ENCODE measurements at regions not wholly inside any gene's neighbourhood (a gene's known extent, or its start where the extent isn't known, plus 50 kb on each side); places are given as distances from the start of the nearest gene placed in this dataset.
"Not testable (repeated sequence)": the region's sequence is repeated elsewhere in the genome, so short reads cannot be mapped to it uniquely, and the experiment has no call there.

DNA sequence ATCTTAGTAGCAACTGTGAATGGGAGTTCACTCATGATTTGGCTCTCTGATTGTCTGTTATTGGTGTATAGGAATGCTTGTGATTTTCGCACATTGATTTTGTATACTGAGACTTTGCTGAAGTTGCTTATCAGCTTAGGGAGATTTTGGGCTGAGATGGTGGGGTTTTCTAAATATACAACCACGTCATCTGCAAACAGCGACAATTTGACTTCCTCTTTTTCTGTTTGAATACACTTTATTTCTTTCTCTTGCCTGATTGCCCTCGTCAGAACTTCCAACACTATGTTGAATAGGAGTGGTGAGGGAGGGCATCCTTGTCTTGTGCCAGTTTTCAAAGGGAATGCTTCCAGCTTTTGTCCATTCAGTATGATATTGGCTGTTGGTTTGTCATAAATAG lies 1883.1 kb upstream of the TENM3 start:
- not testable (repeated sequence) for DNase-seq; H3K4me1 ChIP-seq (ENCODE audit: control insufficient read depth, insufficient read depth, low read length); H3K27ac ChIP-seq (ENCODE audit: low read length); H3K4me3 ChIP-seq (ENCODE audit: low read length); H3K9me3 ChIP-seq (replicated peaks; ENCODE audit: control insufficient read depth, low read depth, low read length); H3K27me3 ChIP-seq (ENCODE audit: control insufficient read depth, insufficient read depth, low read length); H3K36me3 ChIP-seq (ENCODE audit: control insufficient read depth, insufficient read depth, low read length)
- WGBS (ENCODE audit: insufficient coverage): no CpG with 5 or more reads among the region's 4 CpGs

DNA sequence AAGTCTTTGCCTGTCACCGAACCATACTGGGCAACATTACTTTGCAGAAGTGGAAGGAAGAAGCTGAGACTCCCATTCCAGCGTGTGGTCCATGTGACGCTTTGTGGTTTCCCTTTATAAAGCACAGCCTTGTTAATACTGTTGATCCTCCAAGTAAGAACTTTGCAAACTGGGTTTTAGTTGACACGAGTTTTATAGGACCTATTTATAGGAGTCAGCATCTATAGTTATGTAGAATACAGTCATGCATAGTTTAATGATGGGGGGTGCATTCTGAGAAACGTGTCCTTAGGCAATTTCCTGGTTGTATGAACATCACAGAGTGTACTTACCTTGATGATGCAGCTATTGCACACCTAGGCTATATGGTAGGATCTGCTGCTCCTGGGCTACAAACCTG lies 1879.4 kb upstream of the TENM3 start:
- no peak overlapping the region for H3K27ac ChIP-seq (ENCODE audit: low read length)
- H3K27me3 ChIP-seq (ENCODE audit: control insufficient read depth, insufficient read depth, low read length): no peaks in the 10 kb centered on the region
- WGBS (ENCODE audit: insufficient coverage): 17% methylated on average over 1 of the region's 5 CpGs
- H3K4me3 ChIP-seq (ENCODE audit: low read length): no peak overlapping the region
- no peaks in the 10 kb centered on the region for H3K4me1 ChIP-seq (ENCODE audit: control insufficient read depth, insufficient read depth, low read length)
- DNase-seq: no peak
- H3K36me3 ChIP-seq (ENCODE audit: control insufficient read depth, insufficient read depth, low read length): no peaks in the 10 kb centered on the region
- H3K9me3 ChIP-seq (replicated peaks; ENCODE audit: control insufficient read depth, low read depth, low read length): no peaks in the 10 kb centered on the region

DNA sequence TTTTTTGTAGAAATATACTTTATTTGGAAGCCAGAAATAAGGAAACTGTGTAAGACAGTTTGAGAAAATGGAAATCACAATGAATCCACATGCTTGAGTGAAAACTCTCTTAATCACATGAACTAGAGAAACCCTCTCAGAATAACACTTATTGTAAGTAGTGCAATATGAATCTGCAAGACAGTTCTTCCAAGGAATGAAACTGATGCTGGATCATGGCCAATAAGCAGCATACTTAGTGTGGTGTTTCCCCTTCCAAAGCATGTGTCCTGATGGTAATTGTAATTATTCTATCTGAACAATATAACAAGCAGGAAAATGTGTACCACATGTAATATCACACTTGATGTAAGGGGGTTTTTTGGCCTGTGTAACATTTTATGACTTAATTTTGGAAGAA lies 1870.5 kb upstream of the TENM3 start:
- Histone ChIP-seq H3K9me3 (replicated peaks; ENCODE audit: control insufficient read depth, low read depth, low read length) (no peaks in the 10 kb centered on the region), H3K4me1 (ENCODE audit: control insufficient read depth, insufficient read depth, low read length) (no peaks in the 10 kb centered on the region), H3K27ac (ENCODE audit: low read length) (no peak overlapping the region), H3K36me3 (ENCODE audit: control insufficient read depth, insufficient read depth, low read length) (no peaks in the 10 kb centered on the region), H3K27me3 (ENCODE audit: control insufficient read depth, insufficient read depth, low read length) (no peaks in the 10 kb centered on the region), H3K4me3 (ENCODE audit: low read length) (no peak overlapping the region)
- DNase-seq: peak; percentile 44

DNA sequence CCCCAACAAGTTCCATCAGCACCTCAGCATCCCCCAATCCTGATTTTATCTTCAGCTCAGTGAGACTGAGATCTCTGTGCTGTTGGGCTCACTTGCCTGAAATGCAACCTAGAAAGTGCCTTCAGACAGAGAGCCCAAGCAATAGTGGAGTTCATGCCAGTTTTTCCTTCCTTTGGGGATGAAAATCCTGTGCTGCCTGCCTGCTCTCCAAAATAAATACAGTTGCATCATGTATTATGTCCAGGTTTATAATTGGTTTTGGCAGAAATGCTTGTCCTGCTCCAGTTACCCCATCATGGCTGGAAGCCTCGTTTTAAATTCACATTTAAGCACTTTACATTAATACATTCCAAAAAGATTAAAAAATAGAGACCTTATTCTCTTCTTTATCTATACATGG lies 1865.5 kb upstream of the TENM3 start:
- peak; percentile 9 for DNase-seq
- H3K27me3 ChIP-seq (ENCODE audit: control insufficient read depth, insufficient read depth, low read length): no peaks in the 10 kb centered on the region
- H3K4me3 ChIP-seq (ENCODE audit: low read length): no peak overlapping the region
- no peaks in the 10 kb centered on the region for H3K36me3 ChIP-seq (ENCODE audit: control insufficient read depth, insufficient read depth, low read length)
- no CpG with 5 or more reads among the region's 1 CpG for WGBS (ENCODE audit: insufficient coverage)
- H3K27ac ChIP-seq (ENCODE audit: low read length): no peak overlapping the region
- no peaks in the 10 kb centered on the region for H3K4me1 ChIP-seq (ENCODE audit: control insufficient read depth, insufficient read depth, low read length)
- no peaks in the 10 kb centered on the region for H3K9me3 ChIP-seq (replicated peaks; ENCODE audit: control insufficient read depth, low read depth, low read length)

DNA sequence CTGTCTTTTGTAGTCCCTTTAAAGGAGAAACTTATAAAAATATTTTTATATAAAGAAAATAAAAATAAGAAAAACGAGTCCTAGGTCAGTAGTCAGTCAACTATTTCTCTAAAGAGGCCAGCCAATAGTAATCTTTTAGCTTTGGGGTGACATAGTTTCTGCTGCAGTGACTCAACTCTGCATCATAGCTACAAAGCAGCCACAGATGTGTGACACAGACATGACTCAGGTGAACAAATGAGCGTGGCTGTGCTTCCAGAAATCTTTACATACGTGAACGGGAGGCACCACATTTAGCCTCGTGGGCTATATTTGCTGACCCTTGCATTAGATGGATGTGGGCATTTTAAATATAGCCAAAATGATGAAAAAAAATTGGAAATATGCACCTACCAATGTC lies 1862.5 kb upstream of the TENM3 start:
- Histone ChIP-seq H3K9me3 (replicated peaks; ENCODE audit: control insufficient read depth, low read depth, low read length) (no peaks in the 10 kb centered on the region), H3K4me1 (ENCODE audit: control insufficient read depth, insufficient read depth, low read length) (no peaks in the 10 kb centered on the region), H3K27ac (ENCODE audit: low read length) (no peak overlapping the region), H3K4me3 (ENCODE audit: low read length) (no peak overlapping the region), H3K27me3 (ENCODE audit: control insufficient read depth, insufficient read depth, low read length) (no peaks in the 10 kb centered on the region), H3K36me3 (ENCODE audit: control insufficient read depth, insufficient read depth, low read length) (no peaks in the 10 kb centered on the region)
- WGBS (ENCODE audit: insufficient coverage): 68% methylated on average over 2 of the region's 5 CpGs
- no peak for DNase-seq

DNA sequence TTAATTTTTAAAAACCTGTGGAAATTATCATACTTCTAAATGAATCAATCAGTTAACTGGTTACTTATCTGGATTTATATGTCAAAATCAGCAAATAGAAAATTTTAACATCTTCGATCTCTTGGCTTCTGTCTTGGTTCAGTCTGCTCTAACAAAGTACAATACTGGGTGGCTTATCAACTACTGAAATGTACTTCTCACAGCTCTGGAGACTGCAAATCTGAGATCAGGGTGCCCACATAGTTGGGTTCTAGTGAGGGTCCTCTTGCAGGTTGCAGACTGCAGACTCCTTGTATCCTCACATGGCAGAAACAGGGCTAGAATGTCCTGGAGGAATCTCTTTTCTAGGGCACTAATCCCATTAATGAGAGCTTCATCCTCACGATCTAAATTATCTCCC lies 1851.6 kb upstream of the TENM3 start:
- DNase-seq: no peak
- Histone ChIP-seq H3K27me3 (ENCODE audit: control insufficient read depth, insufficient read depth, low read length) (no peaks in the 10 kb centered on the region), H3K9me3 (replicated peaks; ENCODE audit: control insufficient read depth, low read depth, low read length) (no peaks in the 10 kb centered on the region), H3K36me3 (ENCODE audit: control insufficient read depth, insufficient read depth, low read length) (no peaks in the 10 kb centered on the region), H3K27ac (ENCODE audit: low read length) (no peak overlapping the region), H3K4me3 (ENCODE audit: low read length) (no peak overlapping the region), H3K4me1 (ENCODE audit: control insufficient read depth, insufficient read depth, low read length) (no peaks in the 10 kb centered on the region)
- no CpG with 5 or more reads among the region's 2 CpGs for WGBS (ENCODE audit: insufficient coverage)

DNA sequence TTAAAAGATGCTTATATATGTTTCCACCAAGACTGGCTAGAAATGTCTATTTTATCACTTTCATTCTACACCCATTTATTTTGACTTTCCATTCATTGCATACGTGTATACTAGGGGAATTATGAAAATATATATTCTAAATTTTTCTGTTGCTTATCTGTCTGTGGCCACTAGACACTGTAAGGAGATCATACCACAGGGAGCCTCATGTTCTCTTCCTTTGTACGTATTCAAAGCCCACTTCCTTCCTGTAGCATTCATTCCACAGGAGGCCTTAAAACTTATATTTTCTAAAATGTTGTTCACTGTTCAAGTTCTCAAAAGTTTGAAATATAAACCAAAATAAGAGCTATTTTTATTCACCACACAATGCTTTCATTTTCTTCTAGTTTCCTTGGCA lies 1848.9 kb upstream of the TENM3 start:
- Histone ChIP-seq H3K36me3 (ENCODE audit: control insufficient read depth, insufficient read depth, low read length) (no peaks in the 10 kb centered on the region), H3K27me3 (ENCODE audit: control insufficient read depth, insufficient read depth, low read length) (no peaks in the 10 kb centered on the region), H3K4me1 (ENCODE audit: control insufficient read depth, insufficient read depth, low read length) (no peaks in the 10 kb centered on the region), H3K9me3 (replicated peaks; ENCODE audit: control insufficient read depth, low read depth, low read length) (no peaks in the 10 kb centered on the region), H3K27ac (ENCODE audit: low read length) (no peak overlapping the region), H3K4me3 (ENCODE audit: low read length) (no peak overlapping the region)
- no peak for DNase-seq
- WGBS (ENCODE audit: insufficient coverage): no CpG with 5 or more reads among the region's 2 CpGs

DNA sequence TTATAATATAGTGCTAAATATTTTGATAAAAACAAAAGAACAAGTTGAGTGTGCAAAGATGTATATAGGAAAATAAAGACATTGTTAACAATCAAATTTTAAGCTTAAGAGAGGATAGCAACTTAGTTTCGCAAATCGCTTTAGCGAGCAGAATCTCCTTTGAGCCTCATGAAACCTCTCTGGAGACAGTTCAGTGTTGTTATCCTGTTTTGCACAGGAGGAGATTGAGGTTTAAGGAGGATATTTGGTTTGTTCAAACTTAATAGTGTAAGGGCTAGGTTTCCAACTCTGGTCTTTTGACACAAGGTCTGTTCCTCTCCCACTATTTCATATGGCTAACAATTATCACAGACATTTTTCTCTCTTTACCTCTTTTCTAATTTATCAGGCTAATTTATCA lies 1848.5 kb upstream of the TENM3 start:
- Histone ChIP-seq H3K27ac (ENCODE audit: low read length) (no peak overlapping the region), H3K4me3 (ENCODE audit: low read length) (no peak overlapping the region), H3K36me3 (ENCODE audit: control insufficient read depth, insufficient read depth, low read length) (no peaks in the 10 kb centered on the region), H3K9me3 (replicated peaks; ENCODE audit: control insufficient read depth, low read depth, low read length) (no peaks in the 10 kb centered on the region), H3K4me1 (ENCODE audit: control insufficient read depth, insufficient read depth, low read length) (no peaks in the 10 kb centered on the region), H3K27me3 (ENCODE audit: control insufficient read depth, insufficient read depth, low read length) (no peaks in the 10 kb centered on the region)
- no peak for DNase-seq
- no CpG with 5 or more reads among the region's 3 CpGs for WGBS (ENCODE audit: insufficient coverage)

DNA sequence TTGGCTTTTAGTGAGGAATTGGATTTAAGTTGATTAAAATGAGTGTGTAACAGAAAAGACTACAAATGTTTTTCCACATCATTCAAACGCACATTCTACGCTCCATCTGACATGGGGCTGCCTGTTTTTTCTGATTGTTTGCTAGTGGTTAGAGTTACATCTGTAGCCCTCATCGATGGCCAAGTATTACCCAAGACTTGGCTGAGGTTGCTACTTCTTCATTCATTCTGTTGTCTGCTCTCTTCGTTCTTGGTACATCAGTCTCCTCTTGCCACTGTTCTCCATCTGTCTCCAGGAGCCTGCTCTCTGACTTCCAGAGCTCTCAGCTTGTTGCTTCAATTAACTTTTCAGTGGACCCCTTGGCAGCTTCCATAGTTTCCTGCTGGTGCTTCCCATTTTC lies 1844.6 kb upstream of the TENM3 start:
- H3K27me3 ChIP-seq (ENCODE audit: control insufficient read depth, insufficient read depth, low read length): no peaks in the 10 kb centered on the region
- 71% methylated on average over 2 of the region's 4 CpGs for WGBS (ENCODE audit: insufficient coverage)

DNA sequence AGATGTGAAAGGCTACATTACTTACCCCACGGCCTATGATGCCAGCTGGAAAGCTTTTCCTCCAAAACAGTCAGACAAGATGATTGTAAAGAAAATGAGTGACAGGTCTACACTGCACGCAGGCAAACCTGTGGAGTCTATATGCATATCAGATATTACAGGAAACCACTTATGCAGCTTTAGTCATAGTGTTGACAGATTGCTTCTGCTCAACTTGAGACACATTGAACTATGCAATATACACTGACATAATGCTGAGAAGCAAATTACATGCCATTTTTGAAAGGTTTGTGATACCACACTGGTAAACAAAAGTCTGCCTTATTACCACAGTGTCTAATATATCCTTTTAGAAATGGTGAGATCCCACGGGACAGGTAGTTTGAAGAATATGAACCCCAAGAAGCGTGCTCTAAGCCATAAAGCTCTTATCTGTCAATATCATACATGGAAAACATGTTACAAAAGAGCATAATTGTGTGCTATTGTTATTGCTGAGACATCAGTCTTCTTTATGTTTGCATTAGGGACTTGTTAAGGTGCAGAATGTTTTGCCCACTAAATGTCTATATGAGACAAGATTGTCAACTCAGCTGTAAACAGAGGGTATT lies 1835.8 kb upstream of the TENM3 start:
- no peaks in the 10 kb centered on the region for H3K4me1 ChIP-seq (ENCODE audit: control insufficient read depth, insufficient read depth, low read length)
- no peak overlapping the region for H3K4me3 ChIP-seq (ENCODE audit: low read length)
- no peaks in the 10 kb centered on the region for H3K36me3 ChIP-seq (ENCODE audit: control insufficient read depth, insufficient read depth, low read length)
- no peaks in the 10 kb centered on the region for H3K9me3 ChIP-seq (replicated peaks; ENCODE audit: control insufficient read depth, low read depth, low read length)
- H3K27ac ChIP-seq (ENCODE audit: low read length): no peak overlapping the region
- no peaks in the 10 kb centered on the region for H3K27me3 ChIP-seq (ENCODE audit: control insufficient read depth, insufficient read depth, low read length)
- no peak for DNase-seq
- WGBS (ENCODE audit: insufficient coverage): no CpG with 5 or more reads among the region's 4 CpGs

More for the DNA sequence above, 1844.6 kb upstream of the TENM3 start:
- no peak overlapping the region for H3K4me3 ChIP-seq (ENCODE audit: low read length)
- no peaks in the 10 kb centered on the region for H3K9me3 ChIP-seq (replicated peaks; ENCODE audit: control insufficient read depth, low read depth, low read length)
- H3K4me1 ChIP-seq (ENCODE audit: control insufficient read depth, insufficient read depth, low read length): no peaks in the 10 kb centered on the region
- no peaks in the 10 kb centered on the region for H3K36me3 ChIP-seq (ENCODE audit: control insufficient read depth, insufficient read depth, low read length)
- H3K27ac ChIP-seq (ENCODE audit: low read length): no peak overlapping the region
- DNase-seq: peak; percentile 15

DNA sequence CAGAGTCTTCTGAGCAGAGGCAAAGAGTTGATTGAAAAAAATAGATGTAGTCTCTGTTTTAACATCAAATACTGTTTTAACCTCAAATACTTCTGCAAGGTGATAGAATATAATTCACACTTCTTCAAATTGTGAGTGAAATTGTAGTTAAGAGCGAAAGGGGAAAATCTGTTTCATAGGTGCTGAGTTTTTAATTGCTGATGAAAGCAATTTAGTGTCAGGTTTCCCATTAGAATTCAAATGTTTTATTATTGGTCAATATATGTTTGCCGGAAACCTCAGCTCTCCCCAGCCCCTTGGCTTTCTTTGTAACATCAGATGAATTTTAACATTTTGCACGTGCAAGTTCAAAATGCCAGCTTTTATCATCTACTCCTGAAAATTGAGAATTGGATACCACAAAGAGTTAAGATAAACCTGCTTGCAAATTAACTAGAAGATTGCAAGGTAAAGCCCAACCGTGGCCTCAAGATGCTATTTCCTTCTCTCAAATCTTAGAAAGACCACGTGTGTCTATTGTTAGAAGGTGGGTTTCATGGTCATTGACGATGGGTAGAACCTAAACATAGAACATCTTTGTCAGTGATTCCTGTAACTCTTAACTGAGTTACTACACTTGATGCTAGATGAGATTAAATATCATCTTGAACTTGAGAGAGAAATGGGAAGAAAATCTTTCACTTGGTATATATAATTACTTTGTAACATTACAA lies 1824.2 kb upstream of the TENM3 start:
- no peak overlapping the region for H3K27ac ChIP-seq (ENCODE audit: low read length)
- H3K4me1 ChIP-seq (ENCODE audit: control insufficient read depth, insufficient read depth, low read length): no peaks in the 10 kb centered on the region
- no peaks in the 10 kb centered on the region for H3K27me3 ChIP-seq (ENCODE audit: control insufficient read depth, insufficient read depth, low read length)
- no peaks in the 10 kb centered on the region for H3K9me3 ChIP-seq (replicated peaks; ENCODE audit: control insufficient read depth, low read depth, low read length)
- no peak overlapping the region for H3K4me3 ChIP-seq (ENCODE audit: low read length)
- no peaks in the 10 kb centered on the region for H3K36me3 ChIP-seq (ENCODE audit: control insufficient read depth, insufficient read depth, low read length)
- WGBS (ENCODE audit: insufficient coverage): no CpG with 5 or more reads among the region's 6 CpGs
- no peak for DNase-seq

Measured in muscle of leg (tissue), 3 donors.